HG03378 (cell line): ENCODE measurements at regions not wholly inside any gene's neighbourhood (a gene's known extent, or its start where the extent isn't known, plus 50 kb on each side); places are given as distances from the start of the nearest gene placed in this dataset.

Source experiments
- ATAC-seq: cut with Tn5 transposase; IDR thresholded peaks from one replicate; pipeline ENCODE4 v1.9.1; 2021; ENCODE audit warnings: mild to moderate bottlenecking, moderate library complexity; ENCODE audit not compliant: unreplicated experiment

DNA sequence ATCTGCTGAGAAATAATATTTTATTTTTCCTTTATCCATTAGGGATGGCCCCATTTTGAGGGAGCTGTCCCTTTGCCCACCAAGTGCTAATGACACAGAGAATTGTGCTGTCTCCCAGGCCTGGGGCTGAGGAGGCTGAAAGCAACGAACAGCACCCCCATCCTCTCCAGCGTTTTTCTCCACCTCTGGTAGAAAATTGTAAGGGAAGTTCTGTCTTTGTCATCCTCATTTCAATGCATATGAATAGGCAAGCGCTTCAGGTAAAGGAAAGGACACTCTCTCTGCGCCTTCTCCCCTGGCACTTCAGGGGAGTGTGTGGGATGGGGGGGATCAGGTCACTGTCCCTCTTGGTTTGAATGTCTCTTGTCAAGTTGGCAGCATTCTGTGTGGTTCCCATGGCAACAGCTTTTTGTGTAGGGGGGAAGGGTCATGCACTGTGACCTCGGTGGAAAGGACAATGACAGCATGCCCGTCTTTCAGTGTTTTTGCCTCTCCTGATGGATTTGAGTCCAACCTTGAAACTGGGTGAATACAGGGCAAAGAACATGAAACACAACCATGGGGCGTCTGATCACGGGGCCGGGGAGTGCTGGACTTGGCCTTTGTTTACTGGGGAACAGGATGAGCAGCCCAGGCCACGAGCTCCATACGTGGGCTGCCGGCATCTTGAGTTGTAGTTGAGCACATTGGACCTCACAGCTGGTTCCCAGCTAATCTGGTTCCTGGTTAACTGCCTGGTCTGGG lies 230.2 kb downstream of the VRK1 start:
- ATAC-seq, result no peak

DNA sequence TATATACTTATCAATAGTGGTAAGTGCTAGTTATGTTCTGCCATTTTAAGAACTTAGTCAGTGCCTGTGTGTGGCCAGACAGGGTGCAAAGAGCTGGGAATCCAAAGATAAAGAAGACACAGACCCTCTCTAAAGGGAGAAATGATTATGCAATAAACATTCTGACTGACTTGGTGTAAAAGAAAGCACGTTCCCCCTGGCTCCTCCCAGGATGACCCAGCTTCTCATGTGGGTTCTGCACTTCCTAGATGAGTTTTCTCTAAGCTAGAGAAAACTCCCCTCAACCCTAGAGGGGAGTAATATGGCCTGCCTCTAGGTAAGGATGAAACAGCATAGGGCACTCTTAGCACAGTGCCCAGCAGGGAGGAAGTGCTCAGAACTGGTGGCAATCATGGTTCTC lies 231.2 kb downstream of the VRK1 start:
- ATAC-seq, result no peak

DNA sequence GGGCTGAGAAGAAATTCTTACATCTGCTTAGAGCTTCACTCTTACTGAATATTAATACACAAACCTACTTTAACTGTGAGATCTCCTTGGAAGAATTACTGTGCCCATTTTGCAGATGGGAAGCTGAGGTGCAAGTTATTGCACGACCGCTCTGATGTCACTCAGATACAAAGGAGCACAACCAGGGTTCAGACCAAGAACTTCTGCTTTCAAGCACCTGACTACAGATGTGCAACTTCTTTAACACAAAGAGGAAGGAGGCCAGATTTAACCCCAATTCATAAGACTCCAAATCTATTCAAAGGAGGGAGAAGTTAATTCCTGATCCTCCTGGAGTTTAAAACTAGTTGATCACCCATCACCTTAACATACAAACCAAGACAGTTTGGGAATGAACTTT lies 232.6 kb downstream of the VRK1 start:
- ATAC-seq, result no peak

DNA sequence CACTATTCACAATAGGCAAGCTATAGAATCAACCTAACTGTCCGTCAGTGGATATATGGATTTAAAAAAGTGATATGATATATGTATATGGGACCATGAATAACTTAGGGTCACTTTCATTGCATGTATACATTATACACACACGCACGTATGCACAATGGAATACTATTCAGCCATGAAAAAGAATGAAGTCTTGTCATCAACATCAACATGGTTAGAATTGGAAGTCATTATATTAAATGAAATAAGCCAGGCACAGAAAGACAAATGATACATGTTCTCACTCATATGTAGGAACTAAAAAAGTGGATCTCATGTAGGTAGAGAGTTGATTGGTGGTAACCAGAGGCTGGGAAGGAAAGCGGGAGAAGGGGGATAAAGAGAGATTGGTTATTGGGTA lies 234.3 kb downstream of the VRK1 start:
- ATAC-seq, result no peak

DNA sequence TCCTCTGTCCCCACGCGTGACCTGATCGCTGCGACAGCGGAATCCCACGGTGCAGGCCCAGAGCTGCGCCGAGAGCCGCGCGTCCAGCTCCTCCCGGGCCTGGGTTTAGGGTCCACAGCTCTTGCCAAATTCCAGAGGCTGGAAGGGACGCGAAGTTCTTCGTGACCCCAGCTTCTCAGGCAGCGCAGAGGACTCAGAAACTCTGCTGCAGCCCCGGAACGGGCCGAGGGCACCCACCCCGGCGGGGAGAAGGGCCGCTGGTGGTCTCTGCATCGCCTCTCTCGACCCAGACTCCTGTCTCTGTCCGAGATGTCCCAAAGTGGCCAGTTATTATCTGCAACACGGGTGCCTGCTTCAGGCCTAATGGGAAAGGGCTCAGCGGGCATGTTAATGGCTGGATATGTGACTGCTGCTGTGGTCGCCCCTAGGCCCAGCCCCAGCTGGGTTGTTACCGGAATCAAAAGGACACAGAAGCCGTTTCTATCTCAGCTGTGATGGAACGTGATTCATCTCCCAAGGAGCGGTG lies 236.4 kb downstream of the VRK1 start:
- no peak for ATAC-seq

DNA sequence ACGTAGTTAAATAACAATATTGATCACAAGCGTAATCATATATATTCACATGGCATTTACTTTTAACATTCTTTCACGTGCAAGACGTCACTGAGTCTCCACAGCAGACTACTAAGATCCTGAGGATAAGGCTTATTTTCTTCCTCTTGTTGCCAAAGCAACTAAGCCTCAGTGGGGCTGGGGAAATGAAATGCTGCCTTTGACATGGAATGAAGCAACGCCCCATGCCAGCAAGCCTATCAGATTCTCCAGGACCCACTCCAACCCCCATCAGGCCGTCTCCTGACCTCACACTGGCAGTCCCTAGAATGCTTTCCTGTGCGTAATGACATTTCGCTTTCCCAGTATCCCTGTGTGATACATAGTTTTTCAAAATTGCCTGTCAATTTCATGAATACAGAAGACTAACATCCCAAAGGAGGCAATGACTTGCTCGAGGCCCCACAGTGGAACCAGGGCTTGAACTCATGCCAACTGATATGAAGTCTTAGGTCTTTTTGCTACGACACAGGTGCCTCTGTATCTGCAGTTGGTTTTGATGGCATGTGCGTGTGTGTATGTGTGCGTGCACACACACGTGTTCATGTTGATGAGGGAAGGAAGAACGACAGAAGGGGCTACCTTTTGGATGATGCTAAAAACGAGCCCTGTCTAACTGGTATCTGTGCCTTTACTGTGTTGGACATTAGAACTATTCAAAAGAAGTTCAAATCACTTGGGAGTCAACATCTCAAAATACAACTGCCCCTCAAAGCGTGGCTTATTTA lies 239.1 kb downstream of the VRK1 start:
- no peak for ATAC-seq

DNA sequence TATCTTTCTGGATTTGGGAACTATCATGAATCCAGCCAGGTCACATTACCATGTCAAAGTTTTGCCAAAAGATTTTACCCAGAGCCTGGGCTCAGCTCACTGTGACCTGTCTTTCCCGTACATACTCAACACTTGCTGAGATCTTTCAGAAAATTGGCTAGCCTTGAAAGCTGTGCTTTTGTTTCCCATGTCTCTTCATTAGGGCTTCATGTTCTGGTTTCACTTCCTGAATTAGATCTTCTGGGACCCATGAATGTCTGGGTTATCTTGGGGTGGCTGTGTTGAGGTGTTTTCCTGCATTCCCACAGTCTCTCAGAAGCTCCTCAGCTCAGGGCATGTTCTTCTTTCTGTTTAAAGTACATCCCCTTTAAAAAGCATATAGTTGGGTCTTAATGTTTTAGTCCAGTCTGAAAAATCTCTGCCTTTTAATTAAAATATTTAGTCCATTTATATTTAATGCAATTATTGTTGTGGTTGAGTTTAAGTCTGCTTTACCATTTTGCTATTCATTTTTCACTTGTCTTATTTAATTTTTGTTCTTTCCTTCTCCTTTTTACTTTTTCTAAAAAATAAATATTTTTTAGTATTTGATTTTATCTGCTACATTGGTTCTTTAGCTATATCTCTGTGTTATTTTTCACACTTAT lies 242.7 kb downstream of the VRK1 start:
- no peak for ATAC-seq

DNA sequence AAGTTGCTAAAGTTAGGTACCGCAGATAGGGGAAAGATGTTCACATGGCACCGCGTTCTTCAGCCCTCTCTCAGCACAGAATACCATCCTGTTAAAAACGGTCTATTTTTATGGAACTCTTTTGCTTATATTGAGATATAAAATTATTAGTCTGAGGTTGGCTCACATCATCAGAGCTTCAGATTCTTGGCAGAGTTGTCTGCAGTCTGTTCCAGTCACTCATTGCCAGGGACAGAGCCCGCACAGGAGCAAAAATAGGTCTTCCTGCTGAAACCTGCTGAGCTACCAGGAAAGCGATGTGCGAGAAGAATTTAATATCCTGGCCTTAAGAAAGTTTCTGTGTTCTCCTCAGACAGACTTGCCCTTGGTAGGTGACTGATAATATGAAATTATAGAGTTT lies 249.8 kb downstream of the VRK1 start:
- no peak for ATAC-seq

DNA sequence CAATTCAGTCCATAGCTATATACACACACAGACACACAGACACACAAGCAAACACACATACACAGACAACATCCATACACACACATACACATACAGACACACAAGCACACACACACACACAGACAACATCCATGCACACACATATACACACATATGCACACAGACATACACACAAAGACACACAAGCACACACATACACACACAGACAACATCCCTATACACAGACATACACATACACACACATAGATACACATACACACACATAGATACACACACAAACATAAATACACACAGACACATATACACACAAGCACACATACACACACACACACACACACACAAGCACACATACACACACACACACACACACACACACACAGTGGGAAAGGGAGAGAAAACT lies 254.8 kb downstream of the VRK1 start:
- no peak for ATAC-seq

DNA sequence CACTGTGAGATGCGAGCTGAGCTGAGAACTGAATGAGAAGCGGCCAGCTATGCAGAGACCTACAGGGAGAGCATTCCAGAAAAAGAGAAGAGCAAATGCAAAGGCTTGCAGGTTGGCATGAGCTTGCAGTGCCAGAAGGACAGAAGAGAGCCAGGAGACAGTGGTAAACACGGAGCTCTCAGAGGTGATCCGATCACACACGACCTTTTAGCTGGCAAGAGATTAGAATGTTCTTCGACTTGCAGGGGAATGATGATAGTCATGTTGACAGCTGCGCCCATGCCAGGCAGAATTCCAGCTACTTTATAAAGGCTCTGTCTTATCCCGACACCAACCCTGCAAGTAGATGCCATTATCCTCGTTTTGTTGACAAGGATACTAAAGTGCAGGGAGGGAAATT lies 256.8 kb downstream of the VRK1 start:
- ATAC-seq, result no peak

DNA sequence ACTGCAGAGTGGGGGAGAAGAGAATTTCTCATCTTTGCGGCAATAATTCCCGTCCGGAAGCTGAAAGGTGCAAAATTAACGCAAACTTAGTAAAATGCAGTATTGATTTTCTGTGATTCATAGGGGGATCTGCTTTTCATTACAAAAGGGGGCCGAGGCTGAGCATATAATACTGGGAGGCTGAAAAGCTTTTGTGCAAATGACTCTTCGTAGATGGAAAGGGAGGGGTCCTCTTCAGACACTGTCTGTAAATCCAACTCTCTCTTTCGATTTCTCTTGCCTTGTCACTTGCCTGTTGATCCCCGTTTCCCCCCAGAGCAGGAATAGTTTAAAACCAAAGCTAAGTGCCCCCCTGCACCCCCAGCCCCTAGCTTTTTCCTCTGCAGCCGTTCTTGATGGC lies 258.2 kb downstream of the VRK1 start:
- no peak for ATAC-seq

DNA sequence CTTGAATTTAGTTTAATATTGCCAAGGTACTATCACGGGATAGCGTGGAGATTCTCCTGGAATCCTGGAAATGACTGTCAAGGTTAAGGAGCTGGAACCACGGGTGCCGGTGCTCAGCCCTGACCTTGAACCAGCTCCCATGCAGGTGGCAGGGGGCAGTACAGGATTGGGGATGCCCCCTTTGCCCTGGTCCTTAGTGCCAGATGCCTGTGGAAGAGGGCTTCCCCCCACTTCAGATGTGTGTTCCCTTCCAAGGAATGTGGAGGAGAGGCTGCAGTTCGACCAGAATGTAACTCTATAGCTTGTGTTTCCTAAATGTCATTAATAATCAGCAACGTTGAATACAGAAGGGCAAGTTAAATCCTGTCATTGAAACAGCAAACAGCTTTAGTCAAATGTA lies 258.9 kb downstream of the VRK1 start:
- no peak for ATAC-seq

DNA sequence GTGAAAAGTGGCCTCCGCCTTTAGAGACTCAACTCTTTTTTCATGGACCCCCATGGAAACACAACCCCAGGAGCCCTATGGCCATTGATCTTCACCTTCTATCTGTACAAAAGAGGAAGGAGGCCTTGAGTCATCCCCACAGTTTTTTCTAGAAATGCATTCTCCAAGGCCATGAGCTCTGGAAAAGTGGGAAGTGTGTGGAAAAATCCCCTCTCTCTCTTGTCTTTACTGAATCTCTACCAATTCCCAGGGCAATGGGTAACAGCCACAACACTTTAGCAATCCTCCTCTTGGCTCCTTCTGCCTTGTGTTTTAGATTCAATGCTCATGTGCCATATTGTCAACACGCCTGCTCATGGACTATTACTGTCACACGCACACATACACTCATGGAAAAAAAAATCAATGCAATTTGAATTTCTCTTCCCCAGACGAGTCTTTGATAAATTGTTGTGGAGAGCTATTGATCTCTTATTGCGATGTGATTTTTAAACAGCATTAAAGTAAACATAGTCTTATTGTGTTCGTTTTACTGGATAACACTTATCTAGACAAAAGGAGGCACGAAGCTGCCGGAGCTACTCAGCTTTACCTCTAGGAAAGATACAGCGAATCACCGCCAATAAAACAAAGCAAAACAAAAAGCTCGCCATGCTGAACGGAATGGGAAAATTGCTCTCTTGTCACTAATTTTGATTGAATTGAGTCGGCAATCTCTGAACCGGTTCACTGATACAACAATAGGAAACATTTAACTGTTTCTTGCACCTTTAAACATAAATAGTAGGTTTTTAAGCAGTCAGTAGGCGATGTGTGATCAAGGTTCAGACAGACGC lies 260.3 kb downstream of the VRK1 start:
- no peak for ATAC-seq

DNA sequence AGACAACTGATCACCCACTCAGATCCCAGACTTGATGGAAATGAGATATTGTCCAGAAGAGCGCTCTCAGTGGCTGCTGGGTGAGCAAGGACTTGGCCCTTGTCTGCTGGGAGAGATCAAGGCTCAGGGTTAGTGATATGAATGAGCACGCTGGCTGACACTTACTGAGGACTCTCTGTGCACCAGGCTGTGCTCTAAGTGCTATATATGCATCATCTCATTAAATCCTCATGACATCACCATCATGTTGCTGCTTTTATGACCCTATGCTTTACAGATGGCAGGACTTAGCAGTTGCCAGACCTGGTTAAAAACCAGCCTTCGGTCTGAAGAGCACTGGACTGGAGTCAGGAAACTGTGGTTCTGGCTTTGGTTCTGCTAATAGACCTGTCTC lies 260.9 kb downstream of the VRK1 start:
- ATAC-seq, result no peak

DNA sequence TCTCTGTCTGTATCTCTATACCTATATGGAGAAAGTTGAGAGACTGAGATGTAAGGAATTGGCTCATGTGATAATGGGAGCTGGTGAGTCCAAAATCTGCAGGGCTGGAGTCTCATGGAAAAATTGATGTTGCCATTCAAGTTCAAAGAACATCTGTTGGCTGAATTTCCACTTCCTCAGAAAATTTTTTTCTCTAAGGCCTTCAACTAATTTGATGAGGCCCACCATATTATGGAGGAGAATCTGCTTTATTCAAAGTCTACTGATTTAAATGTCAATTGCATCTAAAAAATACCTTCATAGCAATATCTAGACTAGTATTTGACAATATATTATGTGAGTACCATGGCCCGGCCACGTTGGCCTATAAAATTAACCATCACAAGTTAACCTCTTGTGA lies 261.4 kb downstream of the VRK1 start:
- no peak for ATAC-seq

DNA sequence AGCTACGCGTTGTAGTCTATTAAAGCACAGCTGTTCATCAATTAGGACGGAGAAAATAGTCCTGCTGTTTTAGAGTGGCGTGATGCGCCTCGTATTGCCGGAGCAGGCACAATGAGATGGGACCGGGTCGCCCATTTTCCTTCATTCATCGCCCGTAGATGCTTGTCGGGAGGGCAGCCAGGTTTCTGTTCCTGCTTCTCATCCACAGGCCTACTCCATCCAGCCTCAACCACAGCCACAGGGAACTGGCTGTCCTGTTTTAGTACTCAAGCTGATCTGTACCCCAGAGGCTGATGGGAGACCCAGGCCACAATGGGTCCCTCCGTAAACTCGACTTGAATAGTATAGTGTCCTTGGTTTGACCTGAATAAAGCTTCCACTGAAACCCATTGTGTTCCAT lies 264.0 kb downstream of the VRK1 start:
- ATAC-seq, result no peak

DNA sequence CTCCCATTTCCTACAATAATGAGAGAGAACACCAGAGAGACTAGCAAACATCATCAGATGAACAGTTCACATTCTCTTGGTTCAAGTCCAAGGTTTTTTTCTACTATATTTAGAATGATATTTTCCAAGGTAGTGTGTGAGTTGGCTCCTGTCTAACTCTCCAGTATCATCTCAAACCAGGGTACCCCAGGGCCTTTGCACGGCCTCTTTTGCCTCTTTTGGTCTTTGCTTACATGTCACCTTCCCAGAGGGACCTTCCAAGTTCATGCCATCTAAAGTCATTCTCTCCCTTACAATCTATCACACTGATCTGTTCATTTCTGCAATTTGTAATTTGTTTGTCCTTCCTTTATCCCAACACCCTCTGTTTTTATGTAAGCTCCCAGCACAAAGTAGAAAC lies 264.5 kb downstream of the VRK1 start:
- ATAC-seq, result no peak

DNA sequence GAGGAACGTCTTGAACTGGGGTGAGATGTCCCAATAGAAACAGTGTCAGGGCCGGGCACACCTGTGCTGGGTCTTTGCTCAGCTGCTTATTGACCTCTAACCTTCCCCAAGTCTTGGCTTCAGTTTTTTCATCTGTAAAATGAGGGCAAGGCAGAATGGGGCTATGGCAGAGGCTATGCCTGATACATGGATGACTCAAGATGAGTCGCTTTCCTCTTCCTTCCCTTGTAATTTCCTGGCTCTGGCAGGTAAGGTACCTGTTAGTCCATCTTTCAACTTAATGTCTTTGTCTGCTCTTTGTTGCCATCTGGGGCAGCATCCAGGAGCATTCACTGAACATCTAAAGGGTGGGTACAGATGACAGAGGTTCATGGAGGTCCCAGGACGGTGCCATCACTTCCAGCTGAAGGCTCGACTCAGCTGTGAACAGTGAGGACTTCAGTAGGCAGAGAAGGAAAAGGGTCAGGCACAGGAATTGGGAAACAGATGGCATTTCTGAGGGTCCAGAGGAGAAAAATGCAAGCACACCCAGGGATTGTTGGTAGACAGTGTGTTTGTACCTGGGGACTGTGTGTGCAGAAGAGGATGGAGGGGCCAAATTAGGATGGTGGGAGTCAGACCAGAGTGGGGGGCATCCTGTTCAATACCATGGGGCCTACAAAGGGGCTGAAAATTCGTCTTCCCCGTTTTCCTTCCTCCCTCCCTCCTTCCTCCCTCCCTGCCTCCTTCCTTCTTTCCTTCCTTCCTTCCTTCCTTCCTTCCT lies 268.3 kb downstream of the VRK1 start:
- ATAC-seq, result no peak

DNA sequence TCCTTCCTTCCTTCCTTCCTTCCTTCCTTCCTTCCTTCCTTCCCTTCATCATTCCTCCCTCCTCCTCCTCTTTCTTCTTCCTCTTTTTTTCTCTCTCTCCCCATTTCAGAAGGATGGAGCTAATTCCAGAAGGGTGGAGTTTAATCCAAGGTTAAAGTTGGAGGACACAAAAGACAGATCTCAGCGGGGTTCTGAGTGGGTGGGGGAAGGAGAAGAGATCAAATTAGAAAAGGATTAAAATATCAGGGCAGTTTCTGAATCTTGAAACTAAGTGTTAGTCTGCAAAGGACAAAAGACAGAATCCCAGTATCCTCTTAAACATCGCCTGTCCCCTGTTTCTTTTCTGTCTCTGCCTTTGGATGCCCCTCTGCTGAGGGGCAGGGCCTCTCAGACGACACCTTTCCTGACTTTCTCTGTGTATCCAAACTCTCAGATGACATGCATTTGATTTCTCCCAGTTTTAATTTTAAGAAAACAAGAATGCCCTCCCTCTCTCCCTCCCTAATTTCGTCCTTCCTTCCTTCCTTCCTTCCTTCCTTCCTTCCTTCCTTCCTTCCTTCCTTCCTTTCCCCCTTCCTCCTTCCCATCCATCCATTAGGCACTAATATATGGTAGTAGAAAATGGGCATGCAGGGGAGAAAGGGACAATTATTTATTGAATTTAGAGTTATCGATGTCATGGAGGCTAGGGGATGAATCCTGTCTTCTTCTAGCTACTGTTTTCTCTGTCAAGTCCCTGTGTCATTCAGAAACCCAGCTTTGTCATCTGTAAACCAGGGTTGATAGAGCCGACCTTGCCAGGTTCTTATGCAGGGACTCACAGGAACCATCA lies 269.1 kb downstream of the VRK1 start:
- ATAC-seq, result no peak
